HG03103 (cell line): ENCODE measurements at regions not wholly inside any gene's neighbourhood (a gene's known extent, or its start where the extent isn't known, plus 50 kb on each side); places are given as distances from the start of the nearest gene placed in this dataset.
"Not testable (repeated sequence)": the region's sequence is repeated elsewhere in the genome, so short reads cannot be mapped to it uniquely, and the experiment has no call there.

Source experiments
- ATAC-seq: cut with Tn5 transposase; IDR thresholded peaks from one replicate; pipeline ENCODE4 v1.9.1; 2021; ENCODE audit warnings: low read depth; ENCODE audit not compliant: unreplicated experiment

GRCh38 chr14:44625098-44625497, 118.0 kb upstream of the FSCB start:
- ATAC-seq: no peak

- no peak for ATAC-seq
Measured at GRCh38 chr14:44620121-44621019, 113.3 kb upstream of the FSCB start.

- no peak for ATAC-seq
Measured at GRCh38 chr14:44616204-44616603, 109.1 kb upstream of the FSCB start.

GRCh38 chr14:44613061-44613712, 106.1 kb upstream of the FSCB start:
- ATAC-seq: no peak

GRCh38 chr14:44612002-44612401, 104.9 kb upstream of the FSCB start:
- no peak for ATAC-seq

- ATAC-seq: no peak
Measured at GRCh38 chr14:44609876-44610510, 102.9 kb upstream of the FSCB start.

GRCh38 chr14:44609201-44609600, 102.1 kb upstream of the FSCB start:
- ATAC-seq: no peak

- no peak for ATAC-seq
Measured at GRCh38 chr14:44607701-44608100, 100.6 kb upstream of the FSCB start.

- no peak for ATAC-seq
Measured at GRCh38 chr14:44606576-44606975, 99.5 kb upstream of the FSCB start.

- not testable (repeated sequence) for ATAC-seq
Measured at GRCh38 chr14:44601266-44601665, 94.2 kb upstream of the FSCB start.

- no peak for ATAC-seq
Measured at GRCh38 chr14:44589180-44589579, 82.1 kb upstream of the FSCB start.

GRCh38 chr14:44586910-44587309, 79.8 kb upstream of the FSCB start:
- no peak for ATAC-seq

GRCh38 chr14:44576356-44576755, 69.3 kb upstream of the FSCB start:
- ATAC-seq: no peak

- ATAC-seq: no peak
Measured at GRCh38 chr14:44567997-44568396, 60.9 kb upstream of the FSCB start.

GRCh38 chr14:44565968-44566367, 58.9 kb upstream of the FSCB start:
- ATAC-seq: no peak

GRCh38 chr14:44564908-44565307, 57.8 kb upstream of the FSCB start:
- no peak for ATAC-seq
